ENCODE measurements at regions not wholly inside any gene's neighbourhood (a gene's known extent, or its start where the extent isn't known, plus 50 kb on each side); places are given as distances from the start of the nearest gene placed in this dataset.
"Not testable (repeated sequence)": the region's sequence is repeated elsewhere in the genome, so short reads cannot be mapped to it uniquely, and the experiment has no call there.

GRCh38 chr1:104248385-104248784, 498.7 kb downstream of the AMY1C start:
- no peak overlapping the region for H4K8ac ChIP-seq (ENCODE audit: low read length)
- H3K27me3 ChIP-seq (ENCODE audit: control insufficient read depth in 1 of 2, insufficient read depth in 1 of 2, low read length in 2 of 2): no peaks in the 10 kb centered on the region
- H2BK5ac ChIP-seq (ENCODE audit: low read depth, low read length, poor library complexity, severe bottlenecking): no peak overlapping the region
- H3K14ac ChIP-seq (ENCODE audit: low read length in 2 of 2): no peak overlapping the region
- H3K9me3 ChIP-seq (ENCODE audit: control insufficient read depth, low read length): no peaks in the 10 kb centered on the region
- H2BK120ac ChIP-seq (ENCODE audit: low read depth, low read length): no peak overlapping the region
- H3K4me2 ChIP-seq (ENCODE audit: low read length, poor library complexity, severe bottlenecking): no peak overlapping the region
- H3K27ac ChIP-seq (ENCODE audit: low read length, poor library complexity, severe bottlenecking): no peak overlapping the region
- H2AFZ ChIP-seq (ENCODE audit: low read depth, low read length): no peak overlapping the region
- H3K18ac ChIP-seq (ENCODE audit: low read depth in 1 of 2, low read length in 2 of 2): no peak overlapping the region
- no peak overlapping the region for H2BK12ac ChIP-seq (ENCODE audit: low read length in 2 of 2)
- H3K4me3 ChIP-seq (ENCODE audit: insufficient read depth in 1 of 2, low read depth in 1 of 2, low read length in 2 of 2): no peak overlapping the region
- WGBS: no CpG with 5 or more reads among the region's 4 CpGs
- no peaks in the 10 kb centered on the region for H3K79me1 ChIP-seq (replicated peaks; ENCODE audit: low read length, poor library complexity, severe bottlenecking)
- H3K4me1 ChIP-seq (ENCODE audit: control insufficient read depth, insufficient read depth, low read depth, low read length): no peaks in the 10 kb centered on the region
- no peaks in the 10 kb centered on the region for H3K36me3 ChIP-seq (ENCODE audit: control insufficient read depth in 1 of 2, insufficient read depth in 2 of 2, low read depth in 1 of 2, low read length in 2 of 2)
- H3K9ac ChIP-seq (ENCODE audit: low read length): no peak overlapping the region
- no peak overlapping the region for H2BK15ac ChIP-seq (ENCODE audit: low read depth, poor library complexity, severe bottlenecking)
- no peak overlapping the region for H3K23ac ChIP-seq (ENCODE audit: low read length in 2 of 2)
- no peak overlapping the region for H3K4ac ChIP-seq (ENCODE audit: low read depth in 1 of 2, low read length in 2 of 2)
- H2AK5ac ChIP-seq (ENCODE audit: low read length, severe bottlenecking): no peak overlapping the region
- DNase-seq: no peak
- H4K91ac ChIP-seq (ENCODE audit: low read length): no peak overlapping the region

GRCh38 chr1:104259481-104259880, 509.8 kb downstream of the AMY1C start:
- Histone ChIP-seq H4K8ac (ENCODE audit: low read length) (no peak overlapping the region), H3K27ac (ENCODE audit: low read length, poor library complexity, severe bottlenecking) (no peak overlapping the region), H2BK5ac (ENCODE audit: low read depth, low read length, poor library complexity, severe bottlenecking) (no peak overlapping the region), H3K23ac (ENCODE audit: low read length in 2 of 2) (no peak overlapping the region), H3K4me3 (ENCODE audit: insufficient read depth in 1 of 2, low read depth in 1 of 2, low read length in 2 of 2) (no peak overlapping the region), H2AK5ac (ENCODE audit: low read length, severe bottlenecking) (no peak overlapping the region), H3K9me3 (ENCODE audit: control insufficient read depth, low read length) (no peaks in the 10 kb centered on the region), H3K36me3 (ENCODE audit: control insufficient read depth in 1 of 2, insufficient read depth in 2 of 2, low read depth in 1 of 2, low read length in 2 of 2) (no peaks in the 10 kb centered on the region), H3K18ac (ENCODE audit: low read depth in 1 of 2, low read length in 2 of 2) (no peak overlapping the region), H3K4me1 (ENCODE audit: control insufficient read depth, insufficient read depth, low read depth, low read length) (no peaks in the 10 kb centered on the region), H2BK12ac (ENCODE audit: low read length in 2 of 2) (no peak overlapping the region), H2BK120ac (ENCODE audit: low read depth, low read length) (no peak overlapping the region), H3K9ac (ENCODE audit: low read length) (no peak overlapping the region), H3K27me3 (ENCODE audit: control insufficient read depth in 1 of 2, insufficient read depth in 1 of 2, low read length in 2 of 2) (no peaks in the 10 kb centered on the region), H2AFZ (ENCODE audit: low read depth, low read length) (no peak overlapping the region), H3K4ac (ENCODE audit: low read depth in 1 of 2, low read length in 2 of 2) (no peak overlapping the region), H3K4me2 (ENCODE audit: low read length, poor library complexity, severe bottlenecking) (no peak overlapping the region), H2BK15ac (ENCODE audit: low read depth, poor library complexity, severe bottlenecking) (no peak overlapping the region), H3K14ac (ENCODE audit: low read length in 2 of 2) (no peak overlapping the region), H4K91ac (ENCODE audit: low read length) (no peak overlapping the region), H3K79me1 (replicated peaks; ENCODE audit: low read length, poor library complexity, severe bottlenecking) (no peaks in the 10 kb centered on the region)
- no CpG with 5 or more reads among the region's 1 CpG for WGBS
- DNase-seq: no peak

GRCh38 chr1:104263110-104263509, 513.4 kb downstream of the AMY1C start:
- not testable (repeated sequence) for H4K91ac ChIP-seq (ENCODE audit: low read length); H3K23ac ChIP-seq (ENCODE audit: low read length in 2 of 2); H3K4ac ChIP-seq (ENCODE audit: low read depth in 1 of 2, low read length in 2 of 2); H3K18ac ChIP-seq (ENCODE audit: low read depth in 1 of 2, low read length in 2 of 2); H2BK15ac ChIP-seq (ENCODE audit: low read depth, poor library complexity, severe bottlenecking); H3K9me3 ChIP-seq (ENCODE audit: control insufficient read depth, low read length); H3K4me3 ChIP-seq (ENCODE audit: insufficient read depth in 1 of 2, low read depth in 1 of 2, low read length in 2 of 2); H3K4me1 ChIP-seq (ENCODE audit: control insufficient read depth, insufficient read depth, low read depth, low read length); H3K27ac ChIP-seq (ENCODE audit: low read length, poor library complexity, severe bottlenecking); H2AFZ ChIP-seq (ENCODE audit: low read depth, low read length); H2BK120ac ChIP-seq (ENCODE audit: low read depth, low read length); H4K8ac ChIP-seq (ENCODE audit: low read length); H3K36me3 ChIP-seq (ENCODE audit: control insufficient read depth in 1 of 2, insufficient read depth in 2 of 2, low read depth in 1 of 2, low read length in 2 of 2); H2AK5ac ChIP-seq (ENCODE audit: low read length, severe bottlenecking); H3K4me2 ChIP-seq (ENCODE audit: low read length, poor library complexity, severe bottlenecking); H3K14ac ChIP-seq (ENCODE audit: low read length in 2 of 2); H3K9ac ChIP-seq (ENCODE audit: low read length); H2BK5ac ChIP-seq (ENCODE audit: low read depth, low read length, poor library complexity, severe bottlenecking); H3K79me1 ChIP-seq (replicated peaks; ENCODE audit: low read length, poor library complexity, severe bottlenecking); H3K27me3 ChIP-seq (ENCODE audit: control insufficient read depth in 1 of 2, insufficient read depth in 1 of 2, low read length in 2 of 2); DNase-seq; H2BK12ac ChIP-seq (ENCODE audit: low read length in 2 of 2)
- WGBS: 90% methylated on average over 2 of the region's 14 CpGs

GRCh38 chr1:104264521-104264920, 514.8 kb downstream of the AMY1C start:
- peak; percentile 73 for DNase-seq

More at GRCh38 chr1:104264521-104264920, 514.8 kb downstream of the AMY1C start:
- WGBS: 31% methylated on average over 2 of the region's 2 CpGs
- Histone ChIP-seq H3K18ac (ENCODE audit: low read depth in 1 of 2, low read length in 2 of 2) (no peak overlapping the region), H2BK120ac (ENCODE audit: low read depth, low read length) (no peak overlapping the region), H3K14ac (ENCODE audit: low read length in 2 of 2) (no peak overlapping the region), H3K4ac (ENCODE audit: low read depth in 1 of 2, low read length in 2 of 2) (no peak overlapping the region), H2BK5ac (ENCODE audit: low read depth, low read length, poor library complexity, severe bottlenecking) (no peak overlapping the region), H3K4me3 (ENCODE audit: insufficient read depth in 1 of 2, low read depth in 1 of 2, low read length in 2 of 2) (no peak overlapping the region), H3K79me1 (replicated peaks; ENCODE audit: low read length, poor library complexity, severe bottlenecking) (no peaks in the 10 kb centered on the region), H3K23ac (ENCODE audit: low read length in 2 of 2) (no peak overlapping the region), H2BK12ac (ENCODE audit: low read length in 2 of 2) (no peak overlapping the region), H3K36me3 (ENCODE audit: control insufficient read depth in 1 of 2, insufficient read depth in 2 of 2, low read depth in 1 of 2, low read length in 2 of 2) (no peaks in the 10 kb centered on the region), H2AK5ac (ENCODE audit: low read length, severe bottlenecking) (no peak overlapping the region), H3K4me2 (ENCODE audit: low read length, poor library complexity, severe bottlenecking) (no peak overlapping the region), H2AFZ (ENCODE audit: low read depth, low read length) (no peak overlapping the region), H3K9me3 (ENCODE audit: control insufficient read depth, low read length) (no peaks in the 10 kb centered on the region), H3K9ac (ENCODE audit: low read length) (no peak overlapping the region), H3K27me3 (ENCODE audit: control insufficient read depth in 1 of 2, insufficient read depth in 1 of 2, low read length in 2 of 2) (no peaks in the 10 kb centered on the region), H4K8ac (ENCODE audit: low read length) (no peak overlapping the region), H2BK15ac (ENCODE audit: low read depth, poor library complexity, severe bottlenecking) (no peak overlapping the region), H3K4me1 (ENCODE audit: control insufficient read depth, insufficient read depth, low read depth, low read length) (no peaks in the 10 kb centered on the region), H3K27ac (ENCODE audit: low read length, poor library complexity, severe bottlenecking) (no peak overlapping the region), H4K91ac (ENCODE audit: low read length) (no peak overlapping the region)
